K562 (cell line): ENCODE measurements at regions not wholly inside any gene's neighbourhood (a gene's known extent, or its start where the extent isn't known, plus 50 kb on each side); places are given as distances from the start of the nearest gene placed in this dataset.

Experiments
- BRD4 ChIP-seq: fragments of 200-600 bp; sonication (generic); IDR thresholded peaks from 2 replicates; pipeline ENCODE4 v1.6.1; 2017; ENCODE audit warnings: inconsistent platforms
- CEBPG ChIP-seq, 3 experiments: fragments of 200-800 bp in 1 of 3; sonication (Bioruptor generic) in 1 of 3; sonication (generic) in 1 of 3; formaldehyde crosslinking in 1 of 3; IDR thresholded peaks in 2 of 3; conservative IDR thresholded peaks in 1 of 3; 2 replicates each; pipeline versions ENCODE4 v1.6.1 to v1.8.0; 2016 to 2022; ENCODE audit warnings: missing compliant biosample characterization in 2 of 3, missing genetic modification characterization in 2 of 3, mild to moderate bottlenecking in 1 of 3, missing genetic modification reagents in 1 of 3
- DPF2 ChIP-seq: fragments of 450-650 bp; IDR thresholded peaks from 2 replicates; pipeline ENCODE4 v1.6.1; 2016
- EP300 ChIP-seq: IDR thresholded peaks from 2 replicates; pipeline ENCODE4 v1.6.1; 2012; ENCODE audit warnings: low read length, improper control_type of control experiment
- KDM5B ChIP-seq: fragments of 200-600 bp; sonication (generic); IDR thresholded peaks from 2 replicates; pipeline ENCODE4 v1.6.1; 2012; ENCODE audit warnings: low read depth, mild to moderate bottlenecking, moderate library complexity, low read length, control low read depth, inconsistent platforms; ENCODE audit not compliant: insufficient replicate concordance
- MLLT1 ChIP-seq, 2 experiments: fragments of 450-650 bp; IDR thresholded peaks; 2 replicates each; pipeline ENCODE4 v1.6.1; 2016
- NR2C2 ChIP-seq, 2 experiments: fragments of 200-800 bp in 1 of 2; sonication (Bioruptor generic) in 1 of 2; sonication (generic) in 1 of 2; formaldehyde crosslinking in 1 of 2; IDR thresholded peaks; 2 replicates each; pipeline versions ENCODE4 v1.6.1 to v1.8.0; 2016 to 2022; ENCODE audit warnings: mild to moderate bottlenecking in 1 of 2, missing compliant biosample characterization in 1 of 2, missing genetic modification characterization in 1 of 2, missing genetic modification reagents in 1 of 2
- SMAD3 ChIP-seq: fragments of 450-650 bp; formaldehyde crosslinking; conservative IDR thresholded peaks from 2 replicates; pipeline ENCODE4 v1.4.0; 2020; ENCODE audit warnings: mild to moderate bottlenecking
- ZNF24 ChIP-seq: fragments of 450-650 bp; IDR thresholded peaks from 2 replicates; pipeline ENCODE4 v1.6.1; 2016

- TF ChIP-seq KDM5B (no peak), SMAD3 (CRISPR knock-in tag) (no peak), BRD4 (no peak), MLLT1 (IDR thresholded peaks at IDR 0.05) (peak; percentile 46 to 47; a peak in 1 of 4 replicates), ZNF24 (no peak), EP300 (no peak), DPF2 (0 out of 2 replicates have a peak, but pooled peaks have one; percentile 30), CEBPG (CRISPR knock-in tag; IDR thresholded peaks at IDR 0.05) (no peak), CEBPG (tag; conservative IDR thresholded peaks at IDR 0.05 in 1 of 2, IDR thresholded peaks at IDR 0.05 in 1 of 2) (no peak), NR2C2 (CRISPR knock-in tag; IDR thresholded peaks at IDR 0.05) (no peak), NR2C2 (tag; IDR thresholded peaks at IDR 0.05) (no peak)
Measured at GRCh38 chr16:85400305-85401205, 212.6 kb upstream of the GSE1 start (continued).
